NCI-H128 (cell line): ENCODE measurements at regions not wholly inside any gene's neighbourhood (a gene's known extent, or its start where the extent isn't known, plus 50 kb on each side); places are given as distances from the start of the nearest gene placed in this dataset.

Experiments
- DNase-seq: peaks from one replicate; lab custom pipeline; 2025; ENCODE audit not compliant: unreplicated experiment; lab: John Stamatoyannopoulos, UW

DNA sequence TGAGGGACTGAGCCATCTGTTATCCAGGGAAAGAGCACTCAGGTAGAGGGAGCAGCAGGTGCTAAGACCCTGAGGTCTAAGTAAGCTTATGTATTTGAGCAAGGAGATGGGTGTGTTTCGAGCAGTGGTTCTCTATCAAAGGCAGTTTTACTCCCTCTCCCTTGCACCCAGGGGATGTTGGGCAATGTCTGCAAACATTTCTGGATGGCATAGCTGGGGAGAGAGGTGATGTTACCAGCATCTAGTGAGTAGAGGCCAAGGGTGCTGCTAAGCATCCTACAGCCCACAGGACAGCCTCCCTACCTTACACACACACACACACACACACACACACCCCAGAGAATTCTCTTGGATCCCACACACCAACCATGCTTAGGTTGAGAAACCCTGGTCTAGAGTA lies 221.0 kb upstream of the PWP1 start:
- DNase-seq: no peak

DNA sequence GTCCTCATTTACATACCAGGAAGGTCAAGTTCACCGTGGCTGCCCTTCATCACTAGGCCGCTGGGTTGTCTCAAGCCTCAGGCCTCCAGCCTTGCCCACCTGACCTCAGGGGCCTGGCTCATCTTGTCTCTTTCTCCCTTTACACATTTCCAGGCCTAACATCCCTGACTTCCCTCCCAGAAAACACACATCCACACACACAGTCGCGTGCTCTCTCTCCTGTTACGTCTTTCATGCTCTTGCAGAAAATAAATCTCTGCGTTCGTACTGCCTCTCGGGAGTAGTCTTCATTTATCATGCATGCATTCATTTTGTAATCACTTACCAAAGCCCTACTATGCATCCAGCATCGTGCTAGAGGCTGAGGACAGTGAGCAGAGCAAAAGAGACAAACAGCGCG lies 220.0 kb upstream of the PWP1 start:
- no peak for DNase-seq

DNA sequence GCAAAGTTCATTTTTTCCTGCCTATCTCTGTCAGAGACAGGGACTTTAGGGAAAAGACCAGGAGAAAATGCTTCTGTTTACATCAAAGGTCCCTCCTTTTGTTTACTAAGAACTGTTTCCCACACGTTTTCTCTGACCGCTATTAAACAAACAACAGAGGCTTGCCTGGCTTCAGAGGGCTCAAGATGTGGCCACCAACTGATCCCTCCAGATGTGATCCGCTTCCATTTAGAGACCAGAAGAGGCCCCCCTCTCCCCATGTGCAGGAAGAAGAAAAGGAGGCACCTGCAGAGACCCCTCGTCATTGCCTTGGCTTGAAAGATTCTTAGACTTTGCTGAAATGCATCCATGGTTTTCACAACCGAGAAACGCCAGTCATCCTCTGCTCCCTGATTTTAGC lies 217.9 kb upstream of the PWP1 start:
- no peak for DNase-seq

DNA sequence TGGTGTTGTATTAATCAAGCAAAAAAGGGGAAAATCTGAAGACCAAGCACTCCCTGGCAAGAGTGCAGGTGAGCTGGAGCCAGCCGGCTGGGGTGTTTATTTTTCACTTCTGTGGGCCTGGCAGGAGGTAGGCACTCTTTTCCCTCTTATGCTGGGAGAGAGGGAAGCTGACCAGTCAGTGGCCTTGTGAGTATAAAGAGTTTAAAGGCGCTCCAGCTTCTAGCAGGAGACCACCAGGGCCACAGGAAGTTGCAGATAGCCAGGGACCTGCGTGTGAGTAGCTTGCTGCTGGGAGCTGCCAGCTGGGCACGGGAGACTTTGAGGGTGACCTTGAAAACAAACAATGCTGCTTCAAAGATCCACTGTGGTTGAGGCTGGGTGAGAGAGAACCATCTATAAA lies 217.4 kb upstream of the PWP1 start:
- no peak for DNase-seq

DNA sequence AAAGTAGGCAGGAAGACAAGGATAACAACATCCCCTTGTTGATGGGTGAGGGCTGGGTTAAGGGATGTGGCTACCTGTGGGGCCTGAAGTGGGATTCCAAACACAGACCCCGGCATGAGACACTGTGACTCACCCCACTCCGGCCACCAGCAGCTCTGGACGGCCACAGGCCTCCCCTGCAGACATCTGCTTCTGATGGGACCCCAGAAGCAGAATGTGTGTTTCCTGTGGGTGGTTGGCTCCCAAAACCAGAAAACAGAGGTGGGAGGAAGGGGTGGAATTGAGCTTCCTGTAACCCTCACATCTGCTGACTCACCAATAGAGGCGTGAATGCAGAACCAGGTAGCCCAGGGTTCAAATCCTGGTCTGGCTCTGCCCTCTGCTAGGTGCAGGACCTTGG lies 216.6 kb upstream of the PWP1 start:
- no peak for DNase-seq

GRCh38 chr12:107470645-107471044 lies 215.0 kb upstream of the PWP1 start:
- DNase-seq: no peak

GRCh38 chr12:107472308-107472707 lies 213.3 kb upstream of the PWP1 start:
- no peak for DNase-seq

- DNase-seq: no peak
Measured at GRCh38 chr12:107474099-107474498, 211.5 kb upstream of the PWP1 start.

DNA sequence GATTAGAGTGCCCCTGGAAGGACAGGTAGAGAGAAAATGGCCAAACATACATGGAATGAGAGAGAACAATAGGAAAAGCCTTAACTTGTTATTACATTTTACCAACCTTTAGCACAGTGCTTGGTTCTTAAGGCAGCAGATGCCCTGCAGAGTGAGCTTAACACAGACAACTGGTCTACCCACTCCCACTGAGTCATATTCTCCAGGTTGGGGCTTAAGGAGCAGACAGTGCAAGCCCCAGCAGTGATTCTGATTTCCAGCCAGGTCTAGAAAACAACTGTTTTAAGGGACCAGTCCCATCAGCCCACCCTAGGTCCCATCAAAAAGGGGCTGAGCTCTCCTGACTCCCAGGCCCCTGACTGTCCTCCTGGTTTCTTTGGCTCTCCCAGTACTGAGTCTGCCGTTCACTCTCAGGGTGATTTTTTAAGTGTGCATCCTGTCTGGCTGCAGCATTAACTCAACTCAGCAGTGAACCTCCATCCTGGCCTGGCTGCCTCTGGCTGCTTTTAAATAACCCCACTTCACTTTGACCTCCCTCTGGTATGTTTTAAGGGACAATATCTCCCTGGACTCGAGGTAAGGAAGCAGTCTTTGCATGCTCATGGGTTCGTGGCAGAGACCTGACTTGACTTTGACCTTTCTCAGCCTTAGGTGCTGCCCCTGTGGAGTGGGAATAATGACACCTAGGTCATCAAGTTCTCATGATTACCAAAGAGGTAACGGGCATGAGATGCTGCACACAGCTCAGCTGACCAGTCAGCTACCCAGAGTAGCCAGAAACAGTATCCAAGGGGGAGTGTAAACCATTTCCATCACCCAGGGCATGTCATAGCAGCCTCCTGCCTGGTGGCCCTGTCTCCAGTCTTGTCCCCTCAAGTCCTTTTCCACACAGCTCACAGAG lies 210.7 kb upstream of the PWP1 start:
- DNase-seq: no peak

DNA sequence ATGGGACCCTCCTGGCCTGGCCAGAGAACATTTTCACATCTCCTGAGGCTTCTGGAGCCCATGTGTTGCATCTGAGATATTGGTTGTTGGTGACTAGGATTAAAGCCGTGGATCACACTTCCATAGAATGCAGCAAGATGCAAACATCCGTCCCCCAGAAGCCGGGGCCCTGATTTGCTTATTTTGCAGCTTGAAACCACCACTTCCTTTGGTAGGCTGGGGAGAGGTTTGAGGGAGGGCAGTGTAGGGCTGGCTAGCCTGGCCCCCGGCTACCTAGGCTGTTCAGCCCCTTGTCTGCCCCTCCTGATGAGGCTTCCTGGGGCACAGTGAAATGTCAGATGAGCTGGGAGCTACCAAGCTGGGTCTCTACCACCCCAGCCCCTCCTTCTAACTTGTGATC lies 209.7 kb upstream of the PWP1 start:
- DNase-seq: no peak

- DNase-seq: no peak
Measured at GRCh38 chr12:107477018-107477417, 208.6 kb upstream of the PWP1 start.

DNA sequence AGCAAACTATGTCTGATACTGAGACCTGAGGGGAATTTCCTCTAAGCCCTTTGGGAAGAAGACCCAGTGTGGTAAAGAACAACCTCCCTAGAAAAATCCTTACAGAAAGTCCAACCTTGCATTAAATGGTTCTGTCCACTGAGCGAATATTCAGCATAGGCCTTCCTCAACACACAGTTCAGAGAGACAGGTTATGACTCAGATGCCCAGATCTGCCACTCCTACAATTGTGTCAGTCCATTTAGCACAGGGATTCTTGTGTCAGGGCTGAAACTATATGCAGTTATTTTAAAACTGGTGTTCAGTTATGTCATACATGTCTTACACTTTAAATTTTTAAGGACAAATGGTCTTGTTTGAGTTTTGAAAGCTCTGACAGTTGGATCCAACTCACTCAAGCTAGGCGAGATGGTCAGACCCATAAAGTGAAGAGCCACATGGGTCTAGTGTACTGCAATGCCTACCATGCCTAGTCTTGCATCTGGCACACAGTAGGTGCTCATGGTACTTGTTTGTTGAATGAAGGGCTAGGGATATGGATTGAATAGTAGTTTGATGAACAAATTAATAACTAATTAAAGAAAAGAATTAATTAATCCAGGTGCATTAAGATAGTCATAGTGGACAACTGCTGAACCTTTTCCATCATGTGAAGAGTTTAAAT lies 207.5 kb upstream of the PWP1 start:
- no peak for DNase-seq

GRCh38 chr12:107478881-107479280 lies 206.7 kb upstream of the PWP1 start:
- DNase-seq: no peak

- no peak for DNase-seq
Measured at GRCh38 chr12:107480836-107481608, 204.6 kb upstream of the PWP1 start.

- DNase-seq: no peak
Measured at GRCh38 chr12:107484230-107484629, 201.4 kb upstream of the PWP1 start.

DNA sequence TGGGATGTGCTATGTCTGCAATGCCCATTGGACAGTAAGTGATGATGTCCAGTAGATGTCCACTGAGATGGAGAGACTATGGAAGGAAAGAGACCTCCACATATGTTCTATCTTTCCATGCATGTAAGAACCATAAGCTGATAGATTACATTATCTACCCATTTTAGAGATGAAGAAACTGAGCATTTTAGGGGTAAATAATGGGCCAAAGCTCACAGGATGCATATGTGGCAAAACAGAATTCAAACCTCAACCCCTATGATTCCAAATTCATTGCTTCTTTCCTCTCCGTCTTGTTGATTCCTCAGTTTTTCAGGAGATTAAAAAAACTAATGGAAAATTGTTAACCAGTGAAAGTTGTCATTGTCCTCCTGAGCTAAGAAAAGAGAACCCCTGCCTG lies 200.7 kb upstream of the PWP1 start:
- no peak for DNase-seq

GRCh38 chr12:107485731-107486130 lies 199.9 kb upstream of the PWP1 start:
- no peak for DNase-seq

DNA sequence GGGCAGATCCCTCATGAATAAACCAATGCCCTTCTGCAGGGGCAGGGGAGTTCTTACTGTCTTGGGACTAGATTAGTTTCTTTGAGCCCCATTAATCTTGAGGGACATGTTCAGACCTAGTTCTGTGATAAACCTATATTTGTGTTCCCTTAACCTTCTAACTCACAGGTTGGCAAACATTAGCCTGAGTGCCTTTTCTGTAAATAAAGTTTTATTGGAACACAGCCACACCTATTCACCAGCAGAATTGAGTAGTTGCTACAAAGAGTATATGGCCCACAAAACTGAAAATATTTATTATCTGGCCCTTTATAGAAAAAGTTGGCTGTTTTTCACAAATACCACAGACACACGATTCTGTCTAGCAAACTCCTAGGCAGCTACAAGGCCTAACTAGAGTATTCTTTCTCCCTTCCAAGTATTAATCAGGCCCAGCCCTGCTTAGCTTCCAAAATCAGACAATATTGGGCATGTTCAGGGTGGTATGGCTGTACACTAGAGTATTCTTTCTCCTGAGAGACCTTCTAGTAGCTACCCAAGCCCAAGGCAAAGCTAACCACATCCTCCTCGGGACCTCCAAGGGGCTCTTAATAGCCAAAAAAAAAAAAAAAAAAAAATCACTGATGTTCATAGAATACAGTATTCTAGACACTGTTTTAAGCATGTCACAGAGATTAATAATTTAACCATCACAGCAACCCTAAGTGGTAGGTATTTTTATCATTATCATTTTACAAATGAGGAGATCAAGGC lies 199.3 kb upstream of the PWP1 start:
- DNase-seq: no peak

DNA sequence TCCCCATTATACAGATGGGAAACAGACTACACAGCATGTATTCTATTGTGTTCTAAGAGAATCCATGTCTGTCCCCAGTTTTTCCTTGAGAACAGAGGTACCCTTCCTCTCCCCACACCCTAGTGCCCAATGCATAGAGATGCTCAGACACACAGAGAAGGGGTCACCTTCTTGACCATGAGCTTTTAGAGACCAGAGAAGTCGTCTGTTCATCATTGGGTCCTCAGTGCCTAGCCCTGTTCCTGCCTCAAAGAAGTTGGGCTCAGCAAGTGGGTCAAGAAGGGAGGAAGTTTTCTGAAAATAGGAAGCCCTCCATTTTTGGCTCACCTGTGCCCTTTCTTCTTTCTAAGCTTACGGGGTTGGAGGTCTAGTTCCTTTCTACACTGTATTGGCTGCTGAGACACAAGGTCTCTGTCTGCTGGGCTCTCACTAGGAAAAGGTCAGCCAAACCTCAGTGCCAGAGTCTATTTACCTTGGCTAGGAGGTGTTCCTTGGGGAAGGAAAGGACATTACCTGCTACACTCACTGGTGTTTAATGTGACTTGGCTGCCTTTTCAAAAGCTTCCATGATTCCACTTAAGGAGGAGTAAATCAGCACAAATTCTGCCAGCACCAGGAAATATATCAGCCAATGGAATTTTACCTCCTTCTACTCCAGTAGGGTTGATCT lies 198.5 kb upstream of the PWP1 start:
- DNase-seq: no peak

GRCh38 chr12:107488666-107489065 lies 196.9 kb upstream of the PWP1 start:
- DNase-seq: no peak

GRCh38 chr12:107490010-107490409 lies 195.6 kb upstream of the PWP1 start:
- no peak for DNase-seq
